PFSK-1 (cell line): ENCODE measurements at regions not wholly inside any gene's neighbourhood (a gene's known extent, or its start where the extent isn't known, plus 50 kb on each side); places are given as distances from the start of the nearest gene placed in this dataset.

Experiments
- FOXP2 ChIP-seq: optimal IDR thresholded peaks from 2 replicates; pipeline ENCODE3; 2011; ENCODE audit warnings: borderline replicate concordance, control low read depth, inconsistent platforms; ENCODE audit not compliant: insufficient read depth; ENCODE audit errors: extremely low read length, extremely low read depth
- POLR2AphosphoS5 ChIP-seq: IDR thresholded peaks from 2 replicates; pipeline ENCODE4 v1.6.1; 2012; ENCODE audit warnings: low read depth, mild to moderate bottlenecking, control low read depth, low read length, moderate library complexity
- REST ChIP-seq, 2 experiments: IDR thresholded peaks; 2 replicates each; pipeline versions ENCODE4 v1.6.1 to v1.8.0; 2011 to 2012; ENCODE audit warnings: low read depth in 2 of 2, low read length in 2 of 2, control low read depth in 1 of 2, inconsistent platforms in 1 of 2, mild to moderate bottlenecking in 1 of 2, moderate library complexity in 1 of 2; ENCODE audit not compliant: insufficient read depth in 1 of 2
- SIN3A ChIP-seq: IDR thresholded peaks from 2 replicates; pipeline ENCODE4 v1.6.1; 2012; ENCODE audit warnings: mild to moderate bottlenecking, low read length, moderate library complexity, borderline replicate concordance; ENCODE audit not compliant: insufficient read depth
- TAF1 ChIP-seq: IDR thresholded peaks from 2 replicates; pipeline ENCODE4 v1.6.1; 2012; ENCODE audit warnings: low read length, control low read depth, borderline replicate concordance; ENCODE audit not compliant: insufficient read depth

- TF ChIP-seq REST (IDR thresholded peaks at IDR 0.05; ENCODE audit: insufficient read depth in 1 of 2, low read depth in 2 of 2, low read length in 2 of 2) (no peak), TAF1 (no peak), POLR2AphosphoS5 (no peak), FOXP2 (no peak), SIN3A (no peak)
Measured at GRCh38 chr12:115177899-115178298, 493.9 kb upstream of the TBX3 start.

- no peak for TF ChIP-seq REST (IDR thresholded peaks at IDR 0.05; ENCODE audit: insufficient read depth in 1 of 2, low read depth in 2 of 2, low read length in 2 of 2)
- no peak for TF ChIP-seq FOXP2
- TF ChIP-seq POLR2AphosphoS5 = no peak
Measured at GRCh38 chr12:115176741-115177400, 492.9 kb upstream of the TBX3 start.

- TF ChIP-seq POLR2AphosphoS5 = no peak
- no peak for TF ChIP-seq TAF1
- TF ChIP-seq FOXP2 = no peak
- no peak for TF ChIP-seq SIN3A
- TF ChIP-seq REST (IDR thresholded peaks at IDR 0.05; ENCODE audit: insufficient read depth in 1 of 2, low read depth in 2 of 2, low read length in 2 of 2) = no peak
Measured at GRCh38 chr12:115174920-115175319, 490.9 kb upstream of the TBX3 start.

GRCh38 chr12:115172521-115172920 lies 488.5 kb upstream of the TBX3 start:
- TF ChIP-seq FOXP2 (no peak), REST (IDR thresholded peaks at IDR 0.05; ENCODE audit: insufficient read depth in 1 of 2, low read depth in 2 of 2, low read length in 2 of 2) (no peak), POLR2AphosphoS5 (no peak), TAF1 (no peak), SIN3A (no peak)

GRCh38 chr12:115169981-115170380 lies 486.0 kb upstream of the TBX3 start:
- no peak for TF ChIP-seq FOXP2
- TF ChIP-seq POLR2AphosphoS5 = no peak
- TF ChIP-seq REST (IDR thresholded peaks at IDR 0.05; ENCODE audit: insufficient read depth in 1 of 2, low read depth in 2 of 2, low read length in 2 of 2) = no peak
